ENCODE measurements at regions not wholly inside any gene's neighbourhood (a gene's known extent, or its start where the extent isn't known, plus 50 kb on each side); places are given as distances from the start of the nearest gene placed in this dataset.

GRCh38 chr10:111432588-111432987 is 355.8 kb downstream of the ADRA2A start:
- no peak overlapping the region for H3K4me2 ChIP-seq (replicated peaks; ENCODE audit: low read depth, low read length, poor library complexity, severe bottlenecking)
- no peaks in the 10 kb centered on the region for H3K36me3 ChIP-seq (replicated peaks in 1 of 2; ENCODE audit: control extremely low read depth in 1 of 2, control insufficient read depth in 1 of 2, extremely low read depth in 1 of 2, insufficient read depth in 2 of 2, low read length in 1 of 2)
- no peak overlapping the region for H3K27ac ChIP-seq (ENCODE audit: low read length in 2 of 2)
- ChIA-PET POLR2A (no interaction called here), CTCF (no interaction called here)
- no peak overlapping the region for H3K9ac ChIP-seq (ENCODE audit: low read length)
- no peak overlapping the region for H3K4me3 Mint-ChIP-seq
- no peak overlapping the region for H3K4me3 ChIP-seq (ENCODE audit: control extremely low read depth in 1 of 5, extremely low read depth in 1 of 5, insufficient read depth in 1 of 5, low read depth in 2 of 5, low read length in 4 of 5)
- H3K9me3 ChIP-seq (ENCODE audit: control extremely low read depth in 1 of 3, control insufficient read depth in 2 of 3, insufficient read depth in 1 of 3, low read length in 2 of 3): no peaks in the 10 kb centered on the region
- intact Hi-C loops (cut with micrococcal nuclease): no loop called here
- H3K9me3 Mint-ChIP-seq (ENCODE audit: insufficient read depth): no peaks in the 10 kb centered on the region
- H4K20me1 ChIP-seq (ENCODE audit: control insufficient read depth, insufficient read depth, low read length, poor library complexity, severe bottlenecking): no peaks in the 10 kb centered on the region
- no peaks in the 10 kb centered on the region for H3K4me1 Mint-ChIP-seq
- H3K4me1 ChIP-seq (ENCODE audit: control insufficient read depth in 2 of 2, insufficient read depth in 2 of 2, low read length in 2 of 2): no peaks in the 10 kb centered on the region
- DNase-seq: no peak
- H3K27me3 Mint-ChIP-seq: no peaks in the 10 kb centered on the region
- H3K27me3 ChIP-seq (replicated peaks in 1 of 4; ENCODE audit: control extremely low read depth in 1 of 4, control insufficient read depth in 3 of 4, insufficient read depth in 4 of 4, low read length in 3 of 4): no peaks in the 10 kb centered on the region
- no peaks in the 10 kb centered on the region for H3K79me2 ChIP-seq (ENCODE audit: control insufficient read depth, insufficient read depth, low read length)
- no peak overlapping the region for H3K27ac Mint-ChIP-seq
- ATAC-seq (ENCODE audit: low read depth): no peak
- TF ChIP-seq CTCF (IDR thresholded peaks at IDR 0.05) (no peak), EZH2 (IDR thresholded peaks at IDR 0.05; ENCODE audit: borderline replicate concordance, insufficient read depth, low read depth, low read length, poor library complexity, severe bottlenecking) (no peak)
- no peak overlapping the region for H2AFZ ChIP-seq (ENCODE audit: insufficient read depth, low read depth, low read length, poor library complexity, severe bottlenecking)

- CTCF ChIA-PET: no interaction called here
- Histone ChIP-seq H3K4me2 (replicated peaks; ENCODE audit: low read depth, low read length, poor library complexity, severe bottlenecking) (no peak overlapping the region), H3K9me3 (ENCODE audit: control extremely low read depth in 1 of 3, control insufficient read depth in 2 of 3, insufficient read depth in 1 of 3, low read length in 2 of 3) (no peaks in the 10 kb centered on the region), H3K9ac (ENCODE audit: low read length) (no peak overlapping the region), H3K27me3 (replicated peaks in 1 of 4; ENCODE audit: control extremely low read depth in 1 of 4, control insufficient read depth in 3 of 4, insufficient read depth in 4 of 4, low read length in 3 of 4) (no peaks in the 10 kb centered on the region), H3K79me2 (ENCODE audit: control insufficient read depth, insufficient read depth, low read length) (no peaks in the 10 kb centered on the region), H3K4me3 (ENCODE audit: control extremely low read depth in 1 of 5, extremely low read depth in 1 of 5, insufficient read depth in 1 of 5, low read depth in 2 of 5, low read length in 4 of 5) (no peak overlapping the region), H4K20me1 (ENCODE audit: control insufficient read depth, insufficient read depth, low read length, poor library complexity, severe bottlenecking) (no peaks in the 10 kb centered on the region), H3K27ac (ENCODE audit: low read length in 2 of 2) (no peak overlapping the region), H3K4me1 (ENCODE audit: control insufficient read depth in 2 of 2, insufficient read depth in 2 of 2, low read length in 2 of 2) (no peaks in the 10 kb centered on the region), H3K36me3 (replicated peaks in 1 of 2; ENCODE audit: control extremely low read depth in 1 of 2, control insufficient read depth in 1 of 2, extremely low read depth in 1 of 2, insufficient read depth in 2 of 2, low read length in 1 of 2) (no peaks in the 10 kb centered on the region), H2AFZ (ENCODE audit: insufficient read depth, low read depth, low read length, poor library complexity, severe bottlenecking) (no peak overlapping the region)
- intact Hi-C loops (cut with micrococcal nuclease): no loop called here
- Mint-ChIP-seq H3K27ac (no peak overlapping the region), H3K4me3 (no peak overlapping the region), H3K9me3 (ENCODE audit: insufficient read depth) (no peaks in the 10 kb centered on the region), H3K27me3 (no peaks in the 10 kb centered on the region), H3K4me1 (no peaks in the 10 kb centered on the region)
- no CpG with 5 or more reads among the region's 1 CpG for WGBS (ENCODE audit: insufficient coverage)
- ATAC-seq (ENCODE audit: low read depth) (no peak), DNase-seq (no peak)
- POLR2A ChIA-PET: no interaction called here
- TF ChIP-seq CTCF (IDR thresholded peaks at IDR 0.05): no peak
- TF ChIP-seq EZH2 (IDR thresholded peaks at IDR 0.05; ENCODE audit: borderline replicate concordance, insufficient read depth, low read depth, low read length, poor library complexity, severe bottlenecking): no peak
These were observed 359.0 kb downstream of the ADRA2A start for GRCh38 chr10:111435871-111436270.
